Stomach (tissue), 8 donors: ENCODE measurements at regions not wholly inside any gene's neighbourhood (a gene's known extent, or its start where the extent isn't known, plus 50 kb on each side); places are given as distances from the start of the nearest gene placed in this dataset.

Experiments
- DNase-seq, 2 donors: peaks; one replicate each; pipeline versions ENCODE4 v3.0.0 to v3.0.0-alpha.2; 2013 to 2019
- H3K27ac ChIP-seq, 5 donors: fragments of 200-600 bp in 4 of 5; sonication (generic) in 4 of 5; one replicate each; pipeline ENCODE4 v1.5.1; 2013 to 2019; ENCODE audit warnings: mild to moderate bottlenecking in 1 of 5, moderate library complexity in 1 of 5
- H3K27me3 ChIP-seq, 3 donors: fragments of 200-600 bp; sonication (generic); one replicate each; pipeline ENCODE4 v1.5.1; 2017 to 2019; ENCODE audit warnings: mixed run types in 1 of 3
- H3K36me3 ChIP-seq, 4 donors: fragments of 200-600 bp; sonication (generic); 1 replicate in 3 of 4; 2 replicates in 1 of 4; pipeline ENCODE4 v1.5.1; 2016 to 2019
- H3K4me1 ChIP-seq, 4 donors: fragments of 200-600 bp; sonication (generic); one replicate each; pipeline ENCODE4 v1.5.1; 2016 to 2019
- H3K4me3 ChIP-seq, 4 donors: fragments of 200-600 bp; sonication (generic) in 3 of 4; one replicate each; pipeline ENCODE4 v1.5.1; 2016 to 2019; ENCODE audit warnings: mild to moderate bottlenecking in 1 of 4
- H3K9me3 ChIP-seq, 4 donors: fragments of 200-600 bp; sonication (generic); one replicate each; pipeline ENCODE4 v1.5.1; 2016 to 2019
- CTCF ChIP-seq, 7 experiments: fragments of 450-650 bp in 4 of 7; fragments of 200-600 bp in 3 of 7; sonication (generic) in 3 of 7; IDR thresholded peaks; one replicate each; pipeline ENCODE4 v1.5.1; 2016 to 2019; ENCODE audit warnings: antibody characterized with exemption in 7 of 7, control low read depth in 2 of 7, mild to moderate bottlenecking in 1 of 7
- EP300 ChIP-seq: sonication (generic); formaldehyde crosslinking; IDR thresholded peaks from one replicate; pipeline ENCODE4 v1.6.1; 2017; ENCODE audit warnings: antibody characterized with exemption
- POLR2A ChIP-seq, 4 donors: fragments of 450-650 bp; IDR thresholded peaks; one replicate each; pipeline ENCODE4 v1.6.1; 2016; ENCODE audit warnings: antibody characterized with exemption in 4 of 4, control low read depth in 2 of 4, mild to moderate bottlenecking in 1 of 4, moderate library complexity in 1 of 4
- POLR2AphosphoS5 ChIP-seq, 3 donors: sonication (generic); formaldehyde crosslinking; IDR thresholded peaks; one replicate each; pipeline ENCODE4 v1.6.1; 2016; ENCODE audit warnings: antibody characterized with exemption in 3 of 3
- WGBS, 5 donors: extraction: QIAGEN DNeasy Blood & Tissue Kit in 3 of 5; methylation state at CpG; one replicate each; pipeline versions ENCODE4 v1.1.5 to v1.1.7; 2013 to 2018; 5-methylcytosine and 5-hydroxymethylcytosine counted together
- intact Hi-C: fragments of 100-400 bp; cut with DNase I; formaldehyde crosslinking; loops from one replicate; pipeline ENCODE4 v1.15.1; 2023; ENCODE audit warnings: low total_unique reads
- small RNA-seq, 4 donors: library from RNA; depleted of rRNA; stranded (forward); fragments of <200 nt; gene quantifications; one replicate each; pipeline ENCODE3, GENCODE V24; 2016
- donor health status: healthy with polysubstance abuse.
- donor health status: Bipolar disorder and iron deficiency.
- donor health status: healthy.

- peaks cover 3 to 32% (median 25%) of the 10 kb centered on the region in 4 donors for H3K4me1 ChIP-seq
- no peaks in the 10 kb centered on the region for H3K36me3 ChIP-seq
- TF ChIP-seq EP300 (no peak), CTCF (IDR thresholded peaks at IDR 0.05) (no peak), POLR2AphosphoS5 (IDR thresholded peaks at IDR 0.05) (no peak), POLR2A (IDR thresholded peaks at IDR 0.05) (no peak)
- intact Hi-C loops: loop anchor here (10.0 kb wide), 1 partner anchor 378 kb away; no protein-coding TSS in a partner anchor
- H3K9me3 ChIP-seq: no peaks in the 10 kb centered on the region
- 45 to 71% (median 57%) methylated on average over 4 of the region's 4 CpGs for WGBS, 5 donors
- no peak overlapping the region for H3K27ac ChIP-seq
- DNase-seq: no peak
- H3K27me3 ChIP-seq: no peaks in the 10 kb centered on the region
- no peak overlapping the region for H3K4me3 ChIP-seq
These were observed 50.6 kb upstream of the WDR1 start for GRCh38 chr4:10167201-10167600.

Small RNA genes in the stretch of these regions (small RNA-seq; reads per million reads assigned to genes)
- 0 reads per million in 4 donors for gene AC006499.8
